B cell (primary cell): ENCODE measurements at regions not wholly inside any gene's neighbourhood (a gene's known extent, or its start where the extent isn't known, plus 50 kb on each side); places are given as distances from the start of the nearest gene placed in this dataset.

Experiments used
- ATAC-seq: fragments of 200-7000 bp; cut with Tn5 transposase; one replicate; pipeline ENCODE4 v1.10.0; 2021; ENCODE audit warnings: low read depth, mild to moderate bottlenecking, moderate number of reproducible peaks, moderate library complexity
- CTCF ChIA-PET: fragments of 350-600 bp; sonication (Branson Sonifier 250); formaldehyde crosslinking; loops from one replicate; lab custom pipeline; 2021; ENCODE audit warnings: antibody characterized with exemption, inconsistent platforms; lab: Charles Lee
- POLR2A ChIA-PET: fragments of 350-600 bp; sonication (Branson Sonifier 250); formaldehyde crosslinking; loops from one replicate; lab custom pipeline; 2021; ENCODE audit warnings: antibody characterized with exemption; lab: Charles Lee
- DNase-seq: peaks from one replicate; pipeline ENCODE4 v3.0.0; 2013
- H2AFZ ChIP-seq: 2 replicates; pipeline ENCODE4 v1.6.1; 2012; ENCODE audit warnings: mild to moderate bottlenecking, low read depth, low read length; ENCODE audit not compliant: insufficient read depth, poor library complexity, severe bottlenecking
- H3K27ac ChIP-seq, 2 donors: 1 replicate in 1 of 2; 2 replicates in 1 of 2; pipeline ENCODE4 v1.5.1; 2012 to 2013; ENCODE audit warnings: low read length in 2 of 2, mild to moderate bottlenecking in 2 of 2, moderate library complexity in 1 of 2
- H3K27me3 ChIP-seq, 4 experiments: fragments of 200-600 bp in 1 of 4; sonication (generic) in 1 of 4; replicated peaks in 1 of 4; 1 replicate in 2 of 4; 2 replicates in 2 of 4; pipeline versions ENCODE4 v1.6.1 to v1.7.0; 2013 to 2016; ENCODE audit warnings: low read length in 3 of 4, mild to moderate bottlenecking in 2 of 4, mixed read lengths in 1 of 4, moderate library complexity in 1 of 4; ENCODE audit not compliant: insufficient read depth in 4 of 4, control insufficient read depth in 3 of 4; ENCODE audit errors: control extremely low read depth in 1 of 4
- H3K36me3 ChIP-seq, 2 experiments: replicated peaks in 1 of 2; 1 replicate in 1 of 2; 2 replicates in 1 of 2; pipeline versions ENCODE4 v1.6.1 to v1.7.1; 2013; ENCODE audit warnings: low read length in 1 of 2; ENCODE audit not compliant: insufficient read depth in 2 of 2, control insufficient read depth in 1 of 2; ENCODE audit errors: control extremely low read depth in 1 of 2, extremely low read depth in 1 of 2
- H3K4me1 ChIP-seq, 2 donors: fragments of 200-600 bp in 1 of 2; sonication (generic) in 1 of 2; 1 replicate in 1 of 2; 2 replicates in 1 of 2; pipeline versions ENCODE4 v1.5.1 to v1.6.1; 2013 to 2017; ENCODE audit warnings: low read length in 2 of 2; ENCODE audit not compliant: control insufficient read depth in 2 of 2, insufficient read depth in 2 of 2
- H3K4me2 ChIP-seq: replicated peaks from 2 replicates; pipeline ENCODE3; 2012; ENCODE audit warnings: mild to moderate bottlenecking, low read depth, low read length; ENCODE audit not compliant: poor library complexity, severe bottlenecking
- H3K4me3 ChIP-seq, 5 experiments: fragments of 200-600 bp in 1 of 5; sonication (generic) in 1 of 5; 1 replicate in 3 of 5; 2 replicates in 2 of 5; pipeline versions ENCODE4 v1.5.1 to v1.7.0; 2011 to 2016; ENCODE audit warnings: low read length in 4 of 5, mild to moderate bottlenecking in 4 of 5, low read depth in 2 of 5, control low read depth in 1 of 5, moderate library complexity in 1 of 5; ENCODE audit not compliant: insufficient read depth in 1 of 5; ENCODE audit errors: control extremely low read depth in 1 of 5, extremely low read depth in 1 of 5
- H3K79me2 ChIP-seq: fragments of 200-600 bp; sonication (generic); one replicate; pipeline ENCODE4 v1.6.0; 2016; ENCODE audit warnings: low read length; ENCODE audit not compliant: control insufficient read depth, insufficient read depth
- H3K9ac ChIP-seq: fragments of 200-600 bp; sonication (generic); 2 replicates; pipeline ENCODE4 v1.6.1; 2017; ENCODE audit warnings: mild to moderate bottlenecking, low read length, moderate library complexity
- H3K9me3 ChIP-seq, 3 donors: one replicate each; pipeline versions ENCODE4 v1.6.1 to v1.7.1; 2013; ENCODE audit warnings: low read length in 2 of 3; ENCODE audit not compliant: control insufficient read depth in 2 of 3, insufficient read depth in 1 of 3; ENCODE audit errors: control extremely low read depth in 1 of 3
- H4K20me1 ChIP-seq: 2 replicates; pipeline ENCODE4 v1.6.0; 2012; ENCODE audit warnings: mild to moderate bottlenecking, low read length; ENCODE audit not compliant: insufficient read depth, control insufficient read depth, poor library complexity, severe bottlenecking
- H3K27ac Mint-ChIP-seq: one replicate; pipeline ENCODE4 v1.8.0; 2021; ENCODE audit warnings: mixed read lengths
- H3K27me3 Mint-ChIP-seq: one replicate; pipeline ENCODE4 v1.8.0; 2021; ENCODE audit warnings: mixed read lengths
- H3K4me1 Mint-ChIP-seq: one replicate; pipeline ENCODE4 v1.8.0; 2021; ENCODE audit warnings: mixed read lengths
- H3K4me3 Mint-ChIP-seq: one replicate; pipeline ENCODE4 v1.8.0; 2021; ENCODE audit warnings: mixed read lengths
- H3K9me3 Mint-ChIP-seq: one replicate; pipeline ENCODE4 v1.8.0; 2022; ENCODE audit warnings: mixed read lengths; ENCODE audit not compliant: insufficient read depth
- CTCF ChIP-seq: fragments of 200-600 bp; IDR thresholded peaks from one replicate; pipeline ENCODE4 v1.8.0; 2022; ENCODE audit warnings: antibody characterized with exemption, mild to moderate bottlenecking
- EZH2 ChIP-seq: IDR thresholded peaks from 2 replicates; pipeline ENCODE4 v1.6.1; 2012; ENCODE audit warnings: borderline replicate concordance, low read depth, mild to moderate bottlenecking, moderate library complexity, low read length; ENCODE audit not compliant: insufficient read depth, poor library complexity, severe bottlenecking
- WGBS: methylation state at CpG from one replicate; pipeline ENCODE4 v1.1.5; 2013; ENCODE audit warnings: missing lambda C conversion rate; ENCODE audit not compliant: insufficient coverage; 5-methylcytosine and 5-hydroxymethylcytosine counted together
- intact Hi-C: fragments of 100-400 bp; cut with micrococcal nuclease; formaldehyde crosslinking; loops from one replicate; pipeline ENCODE4 v1.10.0; 2022

DNA sequence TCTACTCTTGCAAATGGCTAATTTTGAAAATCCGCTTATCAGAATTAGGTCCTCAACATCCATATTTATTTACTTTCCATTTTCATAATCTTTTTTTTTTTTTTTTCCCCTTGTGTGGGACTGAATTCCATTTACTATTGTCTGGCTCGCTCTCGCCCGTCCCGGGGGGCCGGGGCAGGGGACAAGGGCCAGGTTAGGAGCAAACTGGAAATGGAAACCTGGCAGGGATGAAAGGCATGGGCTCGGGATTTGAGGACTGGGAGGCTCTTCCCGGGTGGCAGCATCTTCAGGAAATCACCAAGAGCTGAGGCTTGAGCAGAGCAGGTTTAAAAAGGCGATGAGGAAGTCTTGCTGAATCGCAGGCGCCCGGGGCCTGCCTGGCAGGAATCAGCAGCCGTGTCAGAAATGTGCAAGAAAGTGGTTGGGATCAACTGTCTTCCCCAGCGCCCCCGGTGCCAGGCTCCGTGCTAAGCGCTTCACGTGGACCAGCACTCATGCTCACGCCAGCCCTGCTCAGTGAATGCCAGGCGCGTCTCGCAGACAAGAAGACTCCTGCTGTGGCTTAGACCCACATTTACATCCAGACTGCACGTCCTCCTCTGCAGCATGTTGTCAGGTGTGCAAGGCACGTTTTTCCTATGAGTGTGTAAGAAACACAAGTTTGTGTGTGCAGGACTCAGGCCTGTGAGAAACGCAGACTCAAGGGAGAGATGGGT lies 66.3 kb upstream of the UNC5A start:
- H3K4me2 ChIP-seq, result peak overlapping the region; percentile 25
- H3K9ac ChIP-seq, result no peak overlapping the region
- ChIA-PET CTCF (no interaction called here), POLR2A (no interaction called here)
- Mint-ChIP-seq H3K4me3 (no peak overlapping the region), H3K27me3 (peaks cover 71% of the 10 kb centered on the region), H3K4me1 (peaks cover 19% of the 10 kb centered on the region), H3K9me3 (no peaks in the 10 kb centered on the region), H3K27ac (no peak overlapping the region)
- TF ChIP-seq CTCF (no peak), EZH2 (no peak)
- no peak overlapping the region for H3K4me3 ChIP-seq
- no peak for DNase-seq
- no peaks in the 10 kb centered on the region for H3K36me3 ChIP-seq
- H4K20me1 ChIP-seq, result no peaks in the 10 kb centered on the region
- no peaks in the 10 kb centered on the region for H3K79me2 ChIP-seq
- ATAC-seq, result no peak
- intact Hi-C loops, result no loop called here
- peaks cover 0 to 83% (median 34%) of the 10 kb centered on the region in 4 experiments for H3K27me3 ChIP-seq
- 14% methylated on average over 24 of the region's 25 CpGs for WGBS
- peaks cover 27% of the 10 kb centered on the region in 2 donors for H3K4me1 ChIP-seq
- H2AFZ ChIP-seq, result no peak overlapping the region
- peaks cover 0 to 12% (median 0%) of the 10 kb centered on the region in 3 donors for H3K9me3 ChIP-seq
- no peak overlapping the region for H3K27ac ChIP-seq

- Histone ChIP-seq H3K4me2 (no peak overlapping the region), H3K27me3 (peaks cover 0 to 84% (median 34%) of the 10 kb centered on the region in 4 experiments), H4K20me1 (no peaks in the 10 kb centered on the region), H3K27ac (no peak overlapping the region), H3K36me3 (no peaks in the 10 kb centered on the region), H3K9ac (no peak overlapping the region), H2AFZ (no peak overlapping the region), H3K4me1 (peaks cover 27% of the 10 kb centered on the region in 2 donors), H3K4me3 (no peak overlapping the region), H3K9me3 (peaks cover 0 to 12% (median 0%) of the 10 kb centered on the region in 3 donors), H3K79me2 (no peaks in the 10 kb centered on the region)
- Mint-ChIP-seq H3K4me1 (peaks cover 19% of the 10 kb centered on the region), H3K4me3 (no peak overlapping the region), H3K9me3 (no peaks in the 10 kb centered on the region), H3K27ac (no peak overlapping the region), H3K27me3 (peaks cover 67% of the 10 kb centered on the region)
- ChIA-PET POLR2A (no interaction called here), CTCF (no interaction called here)
- intact Hi-C loops, result no loop called here
- DNase-seq (no peak), ATAC-seq (no peak)
- TF ChIP-seq EZH2 (no peak), CTCF (no peak)
- 60% methylated on average over 7 of the region's 8 CpGs for WGBS
Observed at GRCh38 chr5:176744584-176744965, 65.8 kb upstream of the UNC5A start.
